OCI-LY7 (cell line): ENCODE measurements at regions not wholly inside any gene's neighbourhood (a gene's known extent, or its start where the extent isn't known, plus 50 kb on each side); places are given as distances from the start of the nearest gene placed in this dataset.
"Not testable (repeated sequence)": the region's sequence is repeated elsewhere in the genome, so short reads cannot be mapped to it uniquely, and the experiment has no call there.

Source experiments
- BruUV-seq: library from RNA; stranded (reverse); fragments of 400-500 nt; replicated peaks from 2 replicates; lab custom pipeline; 2021; lab: Mats Ljungman, UMichigan
- CTCF ChIA-PET: fragments of 300-600 bp; sonication (Branson Sonifier 250); formaldehyde crosslinking; loops from one replicate; lab custom pipeline; 2022; ENCODE audit warnings: antibody characterized with exemption; ENCODE audit not compliant: unreplicated experiment; lab: Charles Lee
- POLR2A ChIA-PET: fragments of 300-600 bp; sonication (Branson Sonifier 250); formaldehyde crosslinking; loops from one replicate; lab custom pipeline; 2022; ENCODE audit warnings: antibody characterized with exemption; lab: Charles Lee
- DNase-seq: peaks from one replicate; pipeline ENCODE4 v3.0.0-alpha.2; 2015; ENCODE audit warnings: low spot score
- H2AFZ ChIP-seq: fragments of 200-600 bp; sonication (generic), shearing (Covaris generic); 2 replicates; pipeline ENCODE4 v1.6.1; 2014; ENCODE audit warnings: mild to moderate bottlenecking, antibody characterized with exemption, low read length, moderate library complexity
- H3K27ac ChIP-seq: fragments of 200-600 bp; sonication (generic); 2 replicates; pipeline ENCODE4 v1.5.1; 2014; ENCODE audit warnings: mixed run types, low read depth, mild to moderate bottlenecking, moderate library complexity, low read length, inconsistent platforms; ENCODE audit not compliant: poor library complexity, severe bottlenecking
- H3K36me3 ChIP-seq: fragments of 200-600 bp; sonication (generic); 2 replicates; pipeline ENCODE4 v1.6.1; 2014; ENCODE audit warnings: mild to moderate bottlenecking, antibody characterized with exemption, low read length, moderate library complexity, mixed read lengths; ENCODE audit not compliant: insufficient read depth
- H3K4me1 ChIP-seq: fragments of 200-600 bp; sonication (generic); 2 replicates; pipeline ENCODE4 v1.5.1; 2014; ENCODE audit warnings: mild to moderate bottlenecking, low read length; ENCODE audit not compliant: insufficient read depth, poor library complexity, severe bottlenecking
- H3K4me2 ChIP-seq: fragments of 200-600 bp; sonication (generic); 2 replicates; pipeline ENCODE4 v1.6.1; 2014; ENCODE audit warnings: mild to moderate bottlenecking, low read length
- H3K4me3 ChIP-seq: fragments of 200-600 bp; sonication (generic); 2 replicates; pipeline ENCODE4 v1.5.1; 2014; ENCODE audit warnings: mild to moderate bottlenecking, low read depth, low read length; ENCODE audit not compliant: poor library complexity, severe bottlenecking
- H3K79me2 ChIP-seq: fragments of 200-600 bp; sonication (generic); 2 replicates; pipeline ENCODE4 v1.6.1; 2016; ENCODE audit warnings: low read depth, mild to moderate bottlenecking, low read length, moderate library complexity, mixed read lengths; ENCODE audit not compliant: insufficient read depth
- H3K9me2 ChIP-seq: fragments of 200-600 bp; sonication (generic); 2 replicates; pipeline ENCODE4 v1.6.1; 2016; ENCODE audit warnings: mild to moderate bottlenecking, low read length, mixed read lengths; ENCODE audit not compliant: insufficient read depth
- H3K9me3 ChIP-seq: fragments of 200-600 bp; sonication (generic); 2 replicates; pipeline ENCODE4 v1.6.1; 2014; ENCODE audit warnings: mild to moderate bottlenecking, mixed run types, low read length, mixed read lengths
- H4K20me1 ChIP-seq: fragments of 200-600 bp; sonication (generic); 2 replicates; pipeline ENCODE4 v1.6.1; 2014; ENCODE audit warnings: mild to moderate bottlenecking, antibody characterized with exemption, low read length, moderate library complexity, mixed read lengths; ENCODE audit not compliant: insufficient read depth
- CTCF ChIP-seq: fragments of 200-600 bp; sonication (generic); conservative IDR thresholded peaks from 2 replicates; pipeline ENCODE4 v1.5.1; 2014; ENCODE audit warnings: mild to moderate bottlenecking, antibody characterized with exemption, low read length, moderate library complexity, mixed read lengths
- EZH2phosphoT487 ChIP-seq: fragments of 200-600 bp; sonication (generic); IDR thresholded peaks from 2 replicates; pipeline ENCODE4 v1.6.1; 2018; ENCODE audit warnings: low read depth, borderline replicate concordance, mild to moderate bottlenecking, mixed run types, antibody characterized with exemption, low read length, moderate library complexity, mixed read lengths
- intact Hi-C: fragments of 100-400 bp; cut with micrococcal nuclease; formaldehyde crosslinking; loops from one replicate; pipeline ENCODE4 v1.10.0; 2022; ENCODE audit not compliant: unreplicated experiment

- H3K27ac ChIP-seq: no peak overlapping the region
- POLR2A ChIA-PET: no interaction called here
- no peaks in the 10 kb centered on the region for H3K4me1 ChIP-seq
- H3K4me2 ChIP-seq: no peak overlapping the region
- H3K4me3 ChIP-seq: no peak overlapping the region
- intact Hi-C loops: no loop called here
- H3K9me2 ChIP-seq: no peaks in the 10 kb centered on the region
- no peaks in the 10 kb centered on the region for H3K9me3 ChIP-seq
- no peak for DNase-seq
- H4K20me1 ChIP-seq: no peaks in the 10 kb centered on the region
- CTCF ChIA-PET: no interaction called here
- H3K79me2 ChIP-seq: no peaks in the 10 kb centered on the region
- no TSS peak for BruUV-seq
- H3K36me3 ChIP-seq: no peaks in the 10 kb centered on the region
- TF ChIP-seq CTCF: no peak
- TF ChIP-seq EZH2phosphoT487: no peak
- no peak overlapping the region for H2AFZ ChIP-seq
These were observed 77.3 kb upstream of the CLVS2 start for GRCh38 chr6:122918714-122919113.

GRCh38 chr6:122930252-122931180 is 65.5 kb upstream of the CLVS2 start:
- TF ChIP-seq CTCF (no peak), EZH2phosphoT487 (no peak)
- no peaks in the 10 kb centered on the region for H3K4me1 ChIP-seq
- CTCF ChIA-PET: no interaction called here
- intact Hi-C loops: no loop called here
- H3K9me2 ChIP-seq: no peaks in the 10 kb centered on the region
- no peaks in the 10 kb centered on the region for H3K36me3 ChIP-seq
- H3K4me2 ChIP-seq: no peak overlapping the region
- H4K20me1 ChIP-seq: no peaks in the 10 kb centered on the region
- H2AFZ ChIP-seq: no peak overlapping the region
- no peaks in the 10 kb centered on the region for H3K79me2 ChIP-seq
- no TSS peak for BruUV-seq
- no peak overlapping the region for H3K4me3 ChIP-seq
- DNase-seq: no peak
- POLR2A ChIA-PET: no interaction called here
- H3K27ac ChIP-seq: no peak overlapping the region
- no peaks in the 10 kb centered on the region for H3K9me3 ChIP-seq

GRCh38 chr6:122931916-122932315 is 64.1 kb upstream of the CLVS2 start:
- Histone ChIP-seq H3K27ac (no peak overlapping the region), H2AFZ (no peak overlapping the region), H4K20me1 (no peaks in the 10 kb centered on the region), H3K9me2 (no peaks in the 10 kb centered on the region), H3K4me2 (no peak overlapping the region), H3K79me2 (no peaks in the 10 kb centered on the region), H3K4me1 (no peaks in the 10 kb centered on the region), H3K4me3 (no peak overlapping the region), H3K9me3 (no peaks in the 10 kb centered on the region), H3K36me3 (no peaks in the 10 kb centered on the region)
- intact Hi-C loops: no loop called here
- ChIA-PET POLR2A (no interaction called here), CTCF (no interaction called here)
- no TSS peak for BruUV-seq
- DNase-seq: no peak
- no peak for TF ChIP-seq CTCF
- no peak for TF ChIP-seq EZH2phosphoT487

- H3K9me2 ChIP-seq, BruUV-seq, DNase-seq, H3K4me1 ChIP-seq, H3K9me3 ChIP-seq, H3K27ac ChIP-seq, H2AFZ ChIP-seq, H3K79me2 ChIP-seq, POLR2A ChIA-PET, H3K4me3 ChIP-seq, intact Hi-C loops, H4K20me1 ChIP-seq, H3K4me2 ChIP-seq, H3K36me3 ChIP-seq, CTCF ChIA-PET: not testable (repeated sequence)
These were observed 51.1 kb upstream of the CLVS2 start for GRCh38 chr6:122944936-122945335.
